HuH-7.5 (cell line): ENCODE measurements at regions not wholly inside any gene's neighbourhood (a gene's known extent, or its start where the extent isn't known, plus 50 kb on each side); places are given as distances from the start of the nearest gene placed in this dataset.
"Not testable (repeated sequence)": the region's sequence is repeated elsewhere in the genome, so short reads cannot be mapped to it uniquely, and the experiment has no call there.

Source experiments
- DNase-seq: peaks from one replicate; pipeline ENCODE4 v3.0.0; 2011; ENCODE audit warnings: low spot score

- no peak for DNase-seq
Measured at GRCh38 chr5:118377420-118377819, 610.9 kb downstream of the DTWD2 start.

GRCh38 chr5:118371973-118372831 is 616.1 kb downstream of the DTWD2 start:
- no peak for DNase-seq

GRCh38 chr5:118366429-118366828 is 621.9 kb downstream of the DTWD2 start:
- DNase-seq = no peak

GRCh38 chr5:118365718-118366117 is 622.6 kb downstream of the DTWD2 start:
- DNase-seq = no peak

- no peak for DNase-seq
Measured at GRCh38 chr5:118354797-118355196, 633.5 kb downstream of the DTWD2 start.

- DNase-seq = no peak
Measured at GRCh38 chr5:118353970-118354369, 634.4 kb downstream of the DTWD2 start.

GRCh38 chr5:118336468-118336867 is 651.9 kb downstream of the DTWD2 start:
- no peak for DNase-seq

- DNase-seq = no peak
Measured at GRCh38 chr5:118327389-118327788, 661.0 kb downstream of the DTWD2 start.

GRCh38 chr5:118326481-118327045 is 661.8 kb downstream of the DTWD2 start:
- DNase-seq = no peak

GRCh38 chr5:118325931-118326330 is 662.4 kb downstream of the DTWD2 start:
- no peak for DNase-seq

GRCh38 chr5:118323723-118324122 is 664.6 kb downstream of the DTWD2 start:
- DNase-seq = not testable (repeated sequence)

- DNase-seq = no peak
Measured at GRCh38 chr5:118321081-118321480, 667.3 kb downstream of the DTWD2 start.

- no peak for DNase-seq
Measured at GRCh38 chr5:118320121-118320520, 668.2 kb downstream of the DTWD2 start.

- no peak for DNase-seq
Measured at GRCh38 chr5:118314931-118315330, 673.4 kb downstream of the DTWD2 start.

- DNase-seq = no peak
Measured at GRCh38 chr5:118311103-118311819, 677.1 kb downstream of the DTWD2 start.

- DNase-seq = no peak
Measured at GRCh38 chr5:118310401-118310800, 677.9 kb downstream of the DTWD2 start.

GRCh38 chr5:118303296-118303695 is 685.1 kb downstream of the DTWD2 start:
- DNase-seq = no peak

GRCh38 chr5:118302786-118303185 is 685.6 kb downstream of the DTWD2 start:
- no peak for DNase-seq

GRCh38 chr5:118301696-118302095 is 686.7 kb downstream of the DTWD2 start:
- no peak for DNase-seq

- no peak for DNase-seq
Measured at GRCh38 chr5:118295045-118295444, 693.3 kb downstream of the DTWD2 start.

GRCh38 chr5:118293378-118293777 is 695.0 kb downstream of the DTWD2 start:
- DNase-seq = no peak

GRCh38 chr5:118290204-118290603 is 698.1 kb downstream of the DTWD2 start:
- no peak for DNase-seq

- DNase-seq = not testable (repeated sequence)
Measured at GRCh38 chr5:118284230-118284629, 704.1 kb downstream of the DTWD2 start.
